WTC11 (cell line): ENCODE measurements at regions not wholly inside any gene's neighbourhood (a gene's known extent, or its start where the extent isn't known, plus 50 kb on each side); places are given as distances from the start of the nearest gene placed in this dataset.

Experiments used
- ATAC-seq: fragments of 200-7000 bp; cut with Tn5 transposase; 2 replicates; pipeline ENCODE4 v1.10.0; 2021; ENCODE audit warnings: mild to moderate bottlenecking, moderate library complexity
- CTCF ChIA-PET: fragments of 300-600 bp; sonication (Branson Sonifier 250); formaldehyde crosslinking; loops from one replicate; lab custom pipeline; 2021; ENCODE audit warnings: antibody characterized with exemption; lab: Charles Lee
- POLR2A ChIA-PET: fragments of 350-600 bp; sonication (Branson Sonifier 250); formaldehyde crosslinking; loops from one replicate; lab custom pipeline; 2021; ENCODE audit warnings: antibody characterized with exemption; lab: Charles Lee
- DNase-seq: peaks from one replicate; pipeline ENCODE4 v3.0.0; 2021; ENCODE audit warnings: low spot score
- H3K27ac Mint-ChIP-seq: 2 replicates; pipeline ENCODE4 v1.8.0; 2021; ENCODE audit warnings: mixed read lengths
- H3K27me3 Mint-ChIP-seq: 2 replicates; pipeline ENCODE4 v1.8.0; 2021; ENCODE audit warnings: low read depth, mild to moderate bottlenecking, moderate library complexity, mixed read lengths
- H3K36me3 Mint-ChIP-seq: 2 replicates; pipeline ENCODE4 v1.8.0; 2021; ENCODE audit warnings: mixed read lengths
- H3K4me1 Mint-ChIP-seq: 2 replicates; pipeline ENCODE4 v1.8.0; 2022; ENCODE audit warnings: mixed read lengths
- H3K4me3 Mint-ChIP-seq: 2 replicates; pipeline ENCODE4 v1.8.0; 2021; ENCODE audit warnings: mild to moderate bottlenecking, moderate library complexity, mixed read lengths
- H3K9me3 Mint-ChIP-seq: 2 replicates; pipeline ENCODE4 v1.8.0; 2021; ENCODE audit warnings: mixed read lengths
- AFF4 ChIP-seq: sonication (generic); formaldehyde crosslinking; IDR thresholded peaks from 2 replicates; pipeline ENCODE4 v1.8.1; 2023; ENCODE audit warnings: mild to moderate bottlenecking, missing genetic modification reagents, borderline replicate concordance
- CREB1 ChIP-seq: sonication (generic); formaldehyde crosslinking; IDR thresholded peaks from 2 replicates; pipeline ENCODE4 v1.8.0; 2023; ENCODE audit warnings: mild to moderate bottlenecking, missing genetic modification reagents
- CREM ChIP-seq: sonication (generic); formaldehyde crosslinking; IDR thresholded peaks from 2 replicates; pipeline ENCODE4 v1.8.1; 2022; ENCODE audit warnings: mild to moderate bottlenecking, missing genetic modification reagents, moderate library complexity
- ETV6 ChIP-seq: sonication (generic); formaldehyde crosslinking; IDR thresholded peaks from 2 replicates; pipeline ENCODE4 v1.8.1; 2022; ENCODE audit warnings: mild to moderate bottlenecking, missing genetic modification reagents
- GTF2I ChIP-seq: fragments of 250-450 bp; sonication (Bioruptor Pico); conservative IDR thresholded peaks from 2 replicates; pipeline ENCODE4 v1.4.0; 2021; ENCODE audit warnings: mild to moderate bottlenecking
- IRF2 ChIP-seq: sonication (generic); formaldehyde crosslinking; IDR thresholded peaks from 2 replicates; pipeline ENCODE4 v1.8.0; 2022; ENCODE audit warnings: low read depth, missing genetic modification reagents, borderline replicate concordance
- JUN ChIP-seq: sonication (generic); formaldehyde crosslinking; IDR thresholded peaks from 2 replicates; pipeline ENCODE4 v1.8.0; 2023; ENCODE audit warnings: mild to moderate bottlenecking, missing genetic modification reagents
- MAX ChIP-seq: sonication (generic); formaldehyde crosslinking; IDR thresholded peaks from 2 replicates; pipeline ENCODE4 v1.8.0; 2022; ENCODE audit warnings: mild to moderate bottlenecking, missing genetic modification reagents
- MXD4 ChIP-seq: fragments of 250-450 bp; sonication (Bioruptor Pico); IDR thresholded peaks from 2 replicates; pipeline ENCODE4 v1.8.0; 2021; ENCODE audit warnings: mild to moderate bottlenecking, moderate library complexity, borderline replicate concordance
- NR2C2 ChIP-seq: sonication (generic); formaldehyde crosslinking; IDR thresholded peaks from 2 replicates; pipeline ENCODE4 v1.8.0; 2022; ENCODE audit warnings: mild to moderate bottlenecking, missing genetic modification reagents
- SMAD3 ChIP-seq: sonication (generic); formaldehyde crosslinking; IDR thresholded peaks from 2 replicates; pipeline ENCODE4 v1.8.0; 2022; ENCODE audit warnings: missing genetic modification reagents, mild to moderate bottlenecking, borderline replicate concordance
- SMAD4 ChIP-seq: sonication (generic); formaldehyde crosslinking; IDR thresholded peaks from 2 replicates; pipeline ENCODE4 v1.8.0; 2022; ENCODE audit warnings: mild to moderate bottlenecking, missing genetic modification reagents
- ZNF121 ChIP-seq: sonication (generic); formaldehyde crosslinking; IDR thresholded peaks from 2 replicates; pipeline ENCODE4 v1.8.0; 2023; ENCODE audit warnings: missing genetic modification reagents
- ZNF263 ChIP-seq: sonication (generic); formaldehyde crosslinking; IDR thresholded peaks from 2 replicates; pipeline ENCODE4 v1.8.1; 2022; ENCODE audit warnings: low read depth, mild to moderate bottlenecking, moderate library complexity, missing genetic modification reagents
- ZNF317 ChIP-seq: sonication (generic); formaldehyde crosslinking; IDR thresholded peaks from 2 replicates; pipeline ENCODE4 v1.8.1; 2023; ENCODE audit warnings: low read depth, mild to moderate bottlenecking, moderate library complexity, missing genetic modification reagents, borderline replicate concordance
- TF ChIP-seq, protein P1 (sequence below): sonication (generic); formaldehyde crosslinking; IDR thresholded peaks from 2 replicates; pipeline ENCODE4 v1.8.1; 2022; ENCODE audit warnings: mild to moderate bottlenecking, missing genetic modification reagents, moderate library complexity, borderline replicate concordance
- TF ChIP-seq, protein P2 (sequence below): sonication (generic); formaldehyde crosslinking; IDR thresholded peaks from 2 replicates; pipeline ENCODE4 v1.8.1; 2023; ENCODE audit warnings: mild to moderate bottlenecking, missing genetic modification reagents, moderate library complexity
- TF ChIP-seq, protein P3 (sequence below): sonication (generic); formaldehyde crosslinking; IDR thresholded peaks from 2 replicates; pipeline ENCODE4 v1.8.0; 2023; ENCODE audit warnings: missing genetic modification reagents
- TF ChIP-seq, protein P4 (sequence below): sonication (generic); formaldehyde crosslinking; conservative IDR thresholded peaks from 2 replicates; pipeline ENCODE4 v1.8.1; 2022; ENCODE audit warnings: mild to moderate bottlenecking, missing genetic modification reagents
- TF ChIP-seq, protein P5 (sequence below): fragments of 200-600 bp; IDR thresholded peaks from 2 replicates; pipeline ENCODE4 v1.8.0; 2022; ENCODE audit warnings: antibody characterized with exemption

DNA sequence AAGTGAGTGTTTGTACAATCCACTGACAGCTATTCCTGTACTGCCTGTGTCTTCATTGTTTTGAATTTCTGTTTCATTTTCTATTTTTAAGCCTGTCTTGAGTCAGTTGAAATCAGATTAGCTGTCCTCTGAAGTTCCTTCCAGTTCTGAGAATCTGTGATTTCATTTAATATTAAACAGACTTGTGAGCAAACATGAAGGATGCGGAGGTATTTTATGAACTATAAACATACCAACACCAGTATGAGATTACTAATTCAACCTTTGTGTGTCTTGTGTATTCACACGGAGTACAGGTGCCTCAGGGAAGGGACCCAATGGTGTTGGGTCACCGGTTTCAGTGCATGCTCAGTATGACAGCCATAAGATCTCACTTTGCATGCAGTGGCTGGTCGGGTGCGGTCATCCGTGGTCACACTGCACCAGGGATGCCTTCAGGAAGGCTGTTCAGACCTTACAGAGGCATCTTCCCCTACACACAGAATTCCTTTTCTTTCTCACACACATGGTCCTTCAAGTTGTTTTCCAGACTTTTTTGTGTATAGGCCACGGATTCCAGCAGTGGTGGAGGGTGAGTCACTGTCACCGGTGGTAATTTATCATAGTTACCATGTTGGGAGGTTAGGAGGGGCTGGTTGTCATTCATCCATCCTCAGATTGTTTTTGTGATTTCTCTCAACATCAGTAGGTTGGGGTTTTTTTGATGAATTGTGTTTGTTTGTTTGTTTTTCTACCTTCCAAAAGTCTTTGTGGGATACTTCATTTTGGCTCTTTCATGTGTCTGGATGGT, 103.0 kb upstream of the SFSWAP start (continued):
- TF ChIP-seq AFF4 (CRISPR knock-in tag) = no peak
- TF ChIP-seq ZNF121 (CRISPR knock-in tag) = no peak
- no peak for TF ChIP-seq CREM (CRISPR knock-in tag)

DNA sequence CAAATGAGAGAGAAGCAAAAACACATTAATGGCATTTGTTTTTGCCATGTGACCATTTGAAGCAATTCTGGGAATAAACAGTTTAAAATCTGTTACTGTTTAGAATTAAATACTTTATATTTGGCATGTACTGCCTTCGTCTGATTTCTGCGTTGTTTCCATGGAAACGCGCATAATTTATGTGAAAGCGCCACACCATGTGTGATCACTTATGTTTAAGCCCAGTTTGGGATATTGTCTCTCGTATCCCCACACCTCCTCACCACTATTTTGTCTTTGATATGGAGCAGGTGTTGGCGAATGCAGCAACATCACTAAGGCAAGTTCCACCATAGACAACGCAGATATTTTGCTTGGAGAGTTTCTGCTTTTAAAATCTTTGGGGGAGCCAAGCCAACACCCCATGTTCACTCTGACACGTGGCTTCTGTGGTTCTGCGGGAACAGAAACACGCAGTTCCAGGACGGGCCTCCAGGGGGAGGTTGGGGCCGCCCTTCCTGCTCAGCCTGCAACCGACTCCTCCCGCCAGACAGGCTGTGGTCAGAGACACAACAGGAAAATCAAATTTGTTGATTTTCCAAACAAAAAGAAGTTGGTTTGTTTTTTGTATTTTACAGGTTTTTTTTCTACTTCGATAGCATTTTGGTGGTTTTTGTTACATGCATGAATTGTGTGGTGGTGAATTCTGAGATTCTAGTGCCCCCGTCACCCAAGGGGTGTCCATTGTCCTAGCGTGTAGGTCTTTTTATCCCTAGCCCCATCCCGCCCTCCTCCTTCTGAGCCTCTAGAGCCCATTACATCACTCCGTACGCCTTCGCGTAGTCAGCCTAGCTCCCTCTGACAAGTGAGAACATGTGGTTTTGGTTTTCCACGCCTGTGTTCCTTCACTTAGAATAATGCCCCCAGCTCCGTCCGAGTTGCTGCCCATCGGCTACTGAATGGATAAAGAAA, 101.9 kb upstream of the SFSWAP start:
- peaks cover 13% of the 10 kb centered on the region for H3K4me1 Mint-ChIP-seq
- DNase-seq = peak; percentile 82
- ChIA-PET CTCF (interaction anchor here (1.2 kb wide), 1 partner anchor 12 kb away, joined by 5 read pairs; no protein-coding TSS in a partner anchor), POLR2A (no interaction called here)
- no peak overlapping the region for H3K27ac Mint-ChIP-seq
- no peaks in the 10 kb centered on the region for H3K9me3 Mint-ChIP-seq
- H3K36me3 Mint-ChIP-seq = no peaks in the 10 kb centered on the region
- H3K27me3 Mint-ChIP-seq = no peaks in the 10 kb centered on the region; the same call in 1 of the 2 replicates
- H3K4me3 Mint-ChIP-seq = no peak overlapping the region
- peak; percentile 95 for ATAC-seq
- TF ChIP-seq, protein P1, sequence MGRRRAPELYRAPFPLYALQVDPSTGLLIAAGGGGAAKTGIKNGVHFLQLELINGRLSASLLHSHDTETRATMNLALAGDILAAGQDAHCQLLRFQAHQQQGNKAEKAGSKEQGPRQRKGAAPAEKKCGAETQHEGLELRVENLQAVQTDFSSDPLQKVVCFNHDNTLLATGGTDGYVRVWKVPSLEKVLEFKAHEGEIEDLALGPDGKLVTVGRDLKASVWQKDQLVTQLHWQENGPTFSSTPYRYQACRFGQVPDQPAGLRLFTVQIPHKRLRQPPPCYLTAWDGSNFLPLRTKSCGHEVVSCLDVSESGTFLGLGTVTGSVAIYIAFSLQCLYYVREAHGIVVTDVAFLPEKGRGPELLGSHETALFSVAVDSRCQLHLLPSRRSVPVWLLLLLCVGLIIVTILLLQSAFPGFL = no peak
- TF ChIP-seq, protein P2, sequence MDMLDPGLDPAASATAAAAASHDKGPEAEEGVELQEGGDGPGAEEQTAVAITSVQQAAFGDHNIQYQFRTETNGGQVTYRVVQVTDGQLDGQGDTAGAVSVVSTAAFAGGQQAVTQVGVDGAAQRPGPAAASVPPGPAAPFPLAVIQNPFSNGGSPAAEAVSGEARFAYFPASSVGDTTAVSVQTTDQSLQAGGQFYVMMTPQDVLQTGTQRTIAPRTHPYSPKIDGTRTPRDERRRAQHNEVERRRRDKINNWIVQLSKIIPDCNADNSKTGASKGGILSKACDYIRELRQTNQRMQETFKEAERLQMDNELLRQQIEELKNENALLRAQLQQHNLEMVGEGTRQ (CRISPR knock-in tag) = peak; percentile 56; the same call in 1 of the 2 replicates
- TF ChIP-seq AFF4 (CRISPR knock-in tag) = no peak
- TF ChIP-seq MAX (CRISPR knock-in tag) = peak; percentile 73; the same call in 1 of the 2 replicates
- no peak for TF ChIP-seq NR2C2 (CRISPR knock-in tag)
- no peak for TF ChIP-seq SMAD4
- TF ChIP-seq ZNF317 (CRISPR knock-in tag) = no peak
- no peak for TF ChIP-seq JUN (CRISPR knock-in tag)
- TF ChIP-seq, protein P3, sequence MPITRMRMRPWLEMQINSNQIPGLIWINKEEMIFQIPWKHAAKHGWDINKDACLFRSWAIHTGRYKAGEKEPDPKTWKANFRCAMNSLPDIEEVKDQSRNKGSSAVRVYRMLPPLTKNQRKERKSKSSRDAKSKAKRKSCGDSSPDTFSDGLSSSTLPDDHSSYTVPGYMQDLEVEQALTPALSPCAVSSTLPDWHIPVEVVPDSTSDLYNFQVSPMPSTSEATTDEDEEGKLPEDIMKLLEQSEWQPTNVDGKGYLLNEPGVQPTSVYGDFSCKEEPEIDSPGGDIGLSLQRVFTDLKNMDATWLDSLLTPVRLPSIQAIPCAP = no peak
- no peak for TF ChIP-seq IRF2
- TF ChIP-seq ETV6 (CRISPR knock-in tag) = no peak
- no peak for TF ChIP-seq SMAD3 (CRISPR knock-in tag)
- TF ChIP-seq ZNF263 (CRISPR knock-in tag) = no peak
- no peak for TF ChIP-seq CREB1
- TF ChIP-seq, protein P4, sequence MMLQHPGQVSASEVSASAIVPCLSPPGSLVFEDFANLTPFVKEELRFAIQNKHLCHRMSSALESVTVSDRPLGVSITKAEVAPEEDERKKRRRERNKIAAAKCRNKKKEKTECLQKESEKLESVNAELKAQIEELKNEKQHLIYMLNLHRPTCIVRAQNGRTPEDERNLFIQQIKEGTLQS (CRISPR knock-in tag) = no peak
- TF ChIP-seq MXD4 (CRISPR knock-in tag) = no peak
- TF ChIP-seq, protein P5, sequence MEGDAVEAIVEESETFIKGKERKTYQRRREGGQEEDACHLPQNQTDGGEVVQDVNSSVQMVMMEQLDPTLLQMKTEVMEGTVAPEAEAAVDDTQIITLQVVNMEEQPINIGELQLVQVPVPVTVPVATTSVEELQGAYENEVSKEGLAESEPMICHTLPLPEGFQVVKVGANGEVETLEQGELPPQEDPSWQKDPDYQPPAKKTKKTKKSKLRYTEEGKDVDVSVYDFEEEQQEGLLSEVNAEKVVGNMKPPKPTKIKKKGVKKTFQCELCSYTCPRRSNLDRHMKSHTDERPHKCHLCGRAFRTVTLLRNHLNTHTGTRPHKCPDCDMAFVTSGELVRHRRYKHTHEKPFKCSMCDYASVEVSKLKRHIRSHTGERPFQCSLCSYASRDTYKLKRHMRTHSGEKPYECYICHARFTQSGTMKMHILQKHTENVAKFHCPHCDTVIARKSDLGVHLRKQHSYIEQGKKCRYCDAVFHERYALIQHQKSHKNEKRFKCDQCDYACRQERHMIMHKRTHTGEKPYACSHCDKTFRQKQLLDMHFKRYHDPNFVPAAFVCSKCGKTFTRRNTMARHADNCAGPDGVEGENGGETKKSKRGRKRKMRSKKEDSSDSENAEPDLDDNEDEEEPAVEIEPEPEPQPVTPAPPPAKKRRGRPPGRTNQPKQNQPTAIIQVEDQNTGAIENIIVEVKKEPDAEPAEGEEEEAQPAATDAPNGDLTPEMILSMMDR = peak; percentile 92
- TF ChIP-seq GTF2I (CRISPR knock-in tag) = no peak
